ENCODE measurements at regions not wholly inside any gene's neighbourhood (a gene's known extent, or its start where the extent isn't known, plus 50 kb on each side); places are given as distances from the start of the nearest gene placed in this dataset.

GRCh38 chr17:13085578-13085977 is 67.8 kb upstream of the ELAC2 start:
- DNase-seq (ENCODE audit: low spot score): no peak

GRCh38 chr17:13084420-13084819 is 66.6 kb upstream of the ELAC2 start:
- no peak for DNase-seq (ENCODE audit: low spot score)

DNA sequence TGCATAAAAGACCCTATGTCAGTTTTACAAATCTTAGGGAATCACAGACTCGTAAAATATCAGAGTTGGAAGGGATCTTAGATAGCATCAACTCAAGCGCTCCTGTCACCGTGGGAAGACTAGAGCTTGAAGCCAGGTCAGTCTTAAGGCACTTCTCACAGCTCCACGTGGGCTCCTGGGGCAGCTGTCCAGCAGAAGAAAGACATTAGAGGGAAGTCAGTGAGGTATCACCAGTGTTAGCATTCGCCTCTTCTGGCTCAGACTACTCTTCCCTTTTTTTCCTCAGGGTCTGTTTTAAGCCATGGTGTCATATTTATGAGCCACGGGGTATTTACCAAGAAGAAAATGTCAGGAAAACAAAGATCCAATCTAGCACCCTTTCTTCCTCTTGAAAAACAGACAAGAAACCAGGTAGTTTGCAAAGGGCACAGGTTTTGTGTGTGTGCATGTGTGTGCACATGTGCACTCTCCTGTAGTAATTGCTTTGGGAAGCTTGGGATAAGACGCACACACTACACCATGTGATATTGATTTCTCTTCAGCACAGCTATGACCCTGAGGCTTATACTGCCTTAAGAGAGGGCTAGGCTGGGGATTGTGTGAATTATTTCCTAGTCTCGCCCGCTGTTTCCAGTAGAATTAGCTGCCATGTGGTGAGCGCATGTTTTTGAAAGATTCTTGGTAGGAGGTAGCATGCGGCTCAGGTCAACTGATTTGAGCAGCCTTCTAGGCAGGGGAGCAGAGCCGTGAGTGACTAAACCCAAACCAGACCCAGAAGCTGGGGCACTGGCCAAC is 61.0 kb upstream of the ELAC2 start:
- no peak for DNase-seq (ENCODE audit: low spot score)

GRCh38 chr17:13076905-13077304 is 59.1 kb upstream of the ELAC2 start:
- no peak for DNase-seq (ENCODE audit: low spot score)

GRCh38 chr17:13074026-13074425 is 56.2 kb upstream of the ELAC2 start:
- DNase-seq (ENCODE audit: low spot score): no peak

- DNase-seq (ENCODE audit: low spot score): no peak
Observed at GRCh38 chr17:13073018-13073417, 55.2 kb upstream of the ELAC2 start.

DNA sequence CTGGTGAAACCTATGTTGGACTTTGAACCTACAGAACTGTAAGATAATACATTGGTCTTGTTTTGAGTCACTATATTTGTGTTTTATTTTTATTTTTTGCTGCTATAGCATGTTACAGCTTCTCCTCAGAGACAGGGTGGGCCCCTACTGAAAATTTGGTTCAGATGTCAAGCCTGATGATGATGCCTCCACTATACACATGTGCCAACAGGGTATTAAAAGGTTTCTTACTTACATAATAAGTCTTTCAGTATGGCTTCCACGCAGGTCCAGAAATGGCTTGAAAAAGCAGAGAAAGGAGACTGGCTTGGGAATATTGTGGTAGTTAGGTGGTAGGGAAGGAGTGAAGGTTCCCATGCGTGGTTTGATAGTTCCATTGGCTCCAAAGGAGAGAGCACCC is 52.9 kb upstream of the ELAC2 start:
- DNase-seq (ENCODE audit: low spot score): no peak

GRCh38 chr17:13067629-13068303 is 49.9 kb upstream of the ELAC2 start:
- no peak for DNase-seq (ENCODE audit: low spot score)

All from hepatic stellate cell (primary cell).